Ovary (tissue), 7 donors: ENCODE measurements at regions not wholly inside any gene's neighbourhood (a gene's known extent, or its start where the extent isn't known, plus 50 kb on each side); places are given as distances from the start of the nearest gene placed in this dataset.

Source experiments
- DNase-seq, 5 donors: peaks; one replicate each; pipeline ENCODE4 v3.0.0-alpha.2; 2019 to 2020
- H3K27ac ChIP-seq, 2 donors: fragments of 200-600 bp; one replicate each; pipeline versions ENCODE4 v1.5.1 to v1.8.0; 2019 to 2022
- H3K27me3 ChIP-seq: fragments of 200-600 bp; one replicate; pipeline ENCODE4 v1.8.0; 2022
- H3K36me3 ChIP-seq: fragments of 200-600 bp; sonication (generic); one replicate; pipeline ENCODE4 v1.5.1; 2019
- H3K4me1 ChIP-seq: one replicate; pipeline ENCODE4 v1.8.1; 2013; ENCODE audit warnings: mild to moderate bottlenecking, moderate library complexity; ENCODE audit not compliant: insufficient read depth
- H3K4me3 ChIP-seq: fragments of 200-600 bp; sonication (generic); one replicate; pipeline ENCODE4 v1.5.1; 2017
- H3K9me3 ChIP-seq, 2 donors: fragments of 200-600 bp in 1 of 2; sonication (generic) in 1 of 2; one replicate each; pipeline versions ENCODE4 v1.5.1 to v1.8.1; 2013 to 2019; ENCODE audit warnings: mild to moderate bottlenecking in 1 of 2, moderate library complexity in 1 of 2
- CTCF ChIP-seq, 3 donors: fragments of 450-650 bp in 2 of 3; fragments of 200-600 bp in 1 of 3; IDR thresholded peaks; one replicate each; pipeline versions ENCODE4 v1.5.1 to v1.8.0; 2016 to 2022; ENCODE audit warnings: antibody characterized with exemption in 3 of 3, mild to moderate bottlenecking in 1 of 3
- EP300 ChIP-seq: sonication (generic); formaldehyde crosslinking; IDR thresholded peaks from one replicate; pipeline ENCODE4 v1.6.1; 2017; ENCODE audit warnings: antibody characterized with exemption
- POLR2A ChIP-seq: fragments of 450-650 bp; IDR thresholded peaks from one replicate; pipeline ENCODE4 v1.6.1; 2017; ENCODE audit warnings: antibody characterized with exemption, mild to moderate bottlenecking, moderate library complexity
- WGBS, 3 donors: extraction: QIAGEN DNeasy Blood & Tissue Kit in 1 of 3; methylation state at CpG; one replicate each; pipeline versions ENCODE4 v1.1.5 to v1.1.7; 2013 to 2017; 5-methylcytosine and 5-hydroxymethylcytosine counted together
- intact Hi-C, 4 donors: fragments of 100-400 bp; cut with DNase I; formaldehyde crosslinking; loops; one replicate each; pipeline versions ENCODE4 v1.11.0 to v1.15.1; 2022 to 2023
- donor health status: DM: no; HTN: no; CAD: no; lungs with moderate emphysema.
- donor health status: DM: no; HTN: no; CAD: no.
- donor health status: Bipolar disorder and iron deficiency.
- donor health status: DM: no; HTN: no; CAD: no.
- donor health status: DM: yes; HTN: yes; CAD: no.

GRCh38 chr1:115196296-115196695 is 107.0 kb upstream of the TSPAN2 start:
- no peak overlapping the region for H3K4me3 ChIP-seq
- peaks cover 5% of the 10 kb centered on the region for H3K4me1 ChIP-seq
- no peaks in the 10 kb centered on the region for H3K36me3 ChIP-seq
- 95 to 97% (median 96%) methylated on average over 1 of the region's 1 CpG for WGBS, 3 donors
- no peak for TF ChIP-seq EP300
- TF ChIP-seq CTCF (IDR thresholded peaks at IDR 0.05) = no peak
- no peak for TF ChIP-seq POLR2A
- no peak for DNase-seq
- H3K27ac ChIP-seq = no peak overlapping the region
- H3K27me3 ChIP-seq = no peaks in the 10 kb centered on the region
- intact Hi-C loops = no loop called here
- no peaks in the 10 kb centered on the region for H3K9me3 ChIP-seq

- Histone ChIP-seq H3K9me3 (no peaks in the 10 kb centered on the region), H3K36me3 (no peaks in the 10 kb centered on the region)
- TF ChIP-seq EP300 = no peak
- no peak for TF ChIP-seq POLR2A
- TF ChIP-seq CTCF (IDR thresholded peaks at IDR 0.05) = no peak
These were observed 105.2 kb upstream of the TSPAN2 start for GRCh38 chr1:115194506-115194905.

GRCh38 chr1:115193046-115193828 is 103.9 kb upstream of the TSPAN2 start:
- 76 to 97% (median 96%) methylated on average over 3 of the region's 3 CpGs for WGBS, 3 donors
- TF ChIP-seq CTCF (IDR thresholded peaks at IDR 0.05) (no peak), POLR2A (no peak), EP300 (no peak)
- H3K4me1 ChIP-seq = peaks cover 5% of the 10 kb centered on the region
- H3K27me3 ChIP-seq = no peaks in the 10 kb centered on the region
- H3K9me3 ChIP-seq = no peaks in the 10 kb centered on the region
- intact Hi-C loops = no loop called here
- H3K36me3 ChIP-seq = no peaks in the 10 kb centered on the region
- no peak for DNase-seq
- H3K27ac ChIP-seq = no peak overlapping the region
- H3K4me3 ChIP-seq = no peak overlapping the region

More at GRCh38 chr1:115194506-115194905, 105.2 kb upstream of the TSPAN2 start:
- Histone ChIP-seq H3K4me3 (no peak overlapping the region), H3K27ac (no peak overlapping the region), H3K4me1 (peaks cover 8% of the 10 kb centered on the region), H3K27me3 (no peaks in the 10 kb centered on the region)
- WGBS, 3 donors = 22 to 28% (median 23%) methylated on average over 2 of the region's 2 CpGs
- no peak for DNase-seq
- intact Hi-C loops = no loop called here

- DNase-seq = no peak
- no peaks in the 10 kb centered on the region for H3K27me3 ChIP-seq
- H3K4me3 ChIP-seq = no peak overlapping the region
- peaks cover 5% of the 10 kb centered on the region for H3K4me1 ChIP-seq
- WGBS, 3 donors = 88 to 97% (median 94%) methylated on average over 7 of the region's 7 CpGs
- no peaks in the 10 kb centered on the region for H3K9me3 ChIP-seq
- no peak overlapping the region for H3K27ac ChIP-seq
- intact Hi-C loops = no loop called here
- no peaks in the 10 kb centered on the region for H3K36me3 ChIP-seq
- TF ChIP-seq EP300 (no peak), CTCF (IDR thresholded peaks at IDR 0.05) (no peak), POLR2A (no peak)
These were observed 103.0 kb upstream of the TSPAN2 start for GRCh38 chr1:115192200-115192767.
